T-helper 17 cell (primary cell): ENCODE measurements at regions not wholly inside any gene's neighbourhood (a gene's known extent, or its start where the extent isn't known, plus 50 kb on each side); places are given as distances from the start of the nearest gene placed in this dataset.
"Not testable (repeated sequence)": the region's sequence is repeated elsewhere in the genome, so short reads cannot be mapped to it uniquely, and the experiment has no call there.

Experiments
- ATAC-seq: fragments of 150-1000 bp; cut with Tn5 transposase; 2 replicates; pipeline ENCODE4 v1.10.0; 2021; ENCODE audit warnings: mild to moderate bottlenecking, moderate library complexity
- DNase-seq, 3 donors: peaks; one replicate each; pipeline versions ENCODE4 v3.0.0 to v3.0.0-alpha.2; 2020 to 2021
- H3K9me3 ChIP-seq: one replicate; pipeline ENCODE4 v1.7.0; 2013; ENCODE audit warnings: low read length, mild to moderate bottlenecking; ENCODE audit not compliant: control insufficient read depth, poor library complexity, severe bottlenecking
- H3K27ac Mint-ChIP-seq: one replicate; pipeline ENCODE4 v1.8.0; 2022; ENCODE audit warnings: mild to moderate bottlenecking, moderate library complexity, mixed read lengths
- H3K27me3 Mint-ChIP-seq: one replicate; pipeline ENCODE4 v1.8.0; 2022; ENCODE audit warnings: mixed read lengths
- H3K36me3 Mint-ChIP-seq: one replicate; pipeline ENCODE4 v1.8.0; 2022; ENCODE audit warnings: low read depth, mixed read lengths
- H3K4me1 Mint-ChIP-seq: one replicate; pipeline ENCODE4 v1.8.0; 2022; ENCODE audit warnings: mild to moderate bottlenecking, mixed read lengths
- H3K4me3 Mint-ChIP-seq: one replicate; pipeline ENCODE4 v1.8.0; 2022; ENCODE audit warnings: mild to moderate bottlenecking, moderate library complexity, mixed read lengths

GRCh38 chr2:111262627-111263379 is 142.1 kb downstream of the BCL2L11 start:
- not testable (repeated sequence) for H3K4me1 Mint-ChIP-seq, H3K4me3 Mint-ChIP-seq

DNA sequence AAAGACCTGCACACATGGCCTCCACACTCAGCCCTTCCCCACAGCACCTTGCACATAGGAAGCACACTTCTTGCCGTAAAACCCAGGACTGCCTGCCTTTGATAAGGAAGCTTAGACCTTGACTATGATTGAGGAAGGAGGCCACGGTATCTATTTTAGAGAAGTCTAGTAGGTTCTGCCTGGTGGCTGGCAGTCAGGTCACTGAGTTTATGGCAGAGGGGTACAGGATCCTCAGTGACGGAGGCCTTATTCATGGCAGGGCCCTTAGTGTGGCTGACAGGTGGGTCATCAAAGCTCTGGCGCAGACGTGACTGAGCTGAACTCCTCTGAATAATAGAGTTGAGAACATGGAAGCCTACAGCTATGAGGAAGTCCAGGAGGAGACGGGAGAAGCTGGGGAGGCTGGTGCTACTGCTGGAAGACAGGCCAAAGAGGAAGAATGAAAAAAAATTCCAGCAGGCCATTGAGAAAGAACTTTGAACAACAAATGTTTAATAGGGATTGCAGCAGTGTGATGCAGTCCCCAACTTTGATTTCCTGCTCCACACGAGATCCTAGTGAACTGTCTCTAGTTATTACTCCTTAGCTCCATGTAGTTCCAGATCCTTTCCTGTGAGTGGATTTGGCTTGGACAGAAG is 142.8 kb downstream of the BCL2L11 start:
- H3K27me3 Mint-ChIP-seq, H3K27ac Mint-ChIP-seq, H3K4me3 Mint-ChIP-seq, DNase-seq, H3K4me1 Mint-ChIP-seq, ATAC-seq, H3K9me3 ChIP-seq, H3K36me3 Mint-ChIP-seq: not testable (repeated sequence)

More at GRCh38 chr2:111262627-111263379, 142.1 kb downstream of the BCL2L11 start:
- not testable (repeated sequence) for DNase-seq, H3K27ac Mint-ChIP-seq, H3K36me3 Mint-ChIP-seq, ATAC-seq, H3K27me3 Mint-ChIP-seq, H3K9me3 ChIP-seq

DNA sequence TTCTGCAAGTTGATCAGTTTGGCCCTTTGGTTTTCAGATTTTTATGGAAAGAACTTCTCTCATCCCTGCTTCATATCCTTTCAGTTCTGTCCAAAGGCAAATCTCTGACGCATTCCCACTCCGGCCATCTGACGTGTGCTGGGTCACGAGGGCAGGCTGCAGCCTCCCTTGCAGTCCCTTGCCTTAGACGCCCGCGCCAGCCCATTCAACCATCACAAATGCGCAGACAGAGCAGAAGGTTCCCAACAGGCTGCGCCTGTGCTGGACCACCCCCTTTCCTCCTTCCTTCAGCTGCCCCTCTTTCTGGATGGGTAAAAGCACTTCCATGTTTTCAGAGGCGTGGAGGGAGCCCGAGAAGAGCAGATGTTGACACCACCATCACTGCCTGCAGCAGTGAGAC is 144.2 kb downstream of the BCL2L11 start:
- not testable (repeated sequence) for H3K4me3 Mint-ChIP-seq, H3K27ac Mint-ChIP-seq, H3K36me3 Mint-ChIP-seq, H3K4me1 Mint-ChIP-seq, H3K27me3 Mint-ChIP-seq, H3K9me3 ChIP-seq, DNase-seq, ATAC-seq

- H3K4me1 Mint-ChIP-seq, H3K9me3 ChIP-seq, H3K27me3 Mint-ChIP-seq, H3K27ac Mint-ChIP-seq, ATAC-seq, H3K4me3 Mint-ChIP-seq, DNase-seq, H3K36me3 Mint-ChIP-seq: not testable (repeated sequence)
These were observed 145.8 kb downstream of the BCL2L11 start for GRCh38 chr2:111266556-111266955.

- H3K4me3 Mint-ChIP-seq, H3K36me3 Mint-ChIP-seq, H3K9me3 ChIP-seq, H3K27ac Mint-ChIP-seq, H3K4me1 Mint-ChIP-seq, ATAC-seq, H3K27me3 Mint-ChIP-seq, DNase-seq: not testable (repeated sequence)
These were observed 146.3 kb downstream of the BCL2L11 start for GRCh38 chr2:111267038-111267437.

DNA sequence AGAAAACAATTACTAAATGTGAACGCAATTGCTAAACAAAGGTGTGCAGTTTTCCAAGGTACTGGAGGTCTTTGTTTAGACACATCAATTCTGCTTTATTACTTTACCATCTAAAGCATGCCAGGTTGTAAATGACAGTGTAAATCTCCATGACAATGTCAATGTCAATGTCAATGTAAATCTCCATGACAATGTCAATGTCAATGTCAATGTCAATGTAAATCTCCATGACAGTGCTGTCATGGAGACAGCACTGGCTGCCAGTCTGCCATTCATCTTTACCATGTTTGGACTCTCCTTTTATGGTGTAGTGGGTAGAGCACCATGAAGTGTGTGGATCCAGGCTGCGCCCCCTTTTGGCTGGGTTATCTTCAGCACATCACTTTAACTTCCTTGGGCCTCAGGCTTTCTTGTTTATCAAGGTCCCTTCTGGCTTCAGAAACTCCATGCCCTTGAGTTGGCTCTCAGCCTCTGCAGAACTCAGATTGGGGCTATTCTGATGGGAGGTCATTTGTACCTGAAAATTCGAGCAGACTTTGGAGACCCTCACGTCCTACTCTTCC is 149.1 kb downstream of the BCL2L11 start:
- not testable (repeated sequence) for H3K36me3 Mint-ChIP-seq, DNase-seq, H3K4me3 Mint-ChIP-seq, H3K4me1 Mint-ChIP-seq, H3K27me3 Mint-ChIP-seq, H3K9me3 ChIP-seq, H3K27ac Mint-ChIP-seq, ATAC-seq

DNA sequence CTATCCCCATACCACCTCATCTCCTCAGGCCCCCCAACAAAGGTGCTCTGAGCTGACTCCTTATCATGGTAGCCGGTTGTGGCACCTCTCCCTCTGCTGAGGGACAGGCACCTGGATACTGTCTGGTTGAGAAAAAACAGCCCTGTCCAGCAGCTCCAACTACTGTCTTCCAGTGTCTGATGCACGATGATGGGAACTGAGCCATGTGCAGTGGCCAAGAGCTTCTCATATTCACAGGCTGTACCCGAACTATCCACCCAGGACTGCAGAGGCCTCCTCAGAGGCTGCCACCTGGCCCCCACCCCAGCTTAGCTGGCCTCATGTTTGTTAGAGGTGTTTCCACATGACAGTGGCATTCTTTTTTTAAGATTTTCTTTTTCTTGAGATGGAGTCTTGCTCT is 149.9 kb downstream of the BCL2L11 start:
- not testable (repeated sequence) for H3K36me3 Mint-ChIP-seq, H3K4me3 Mint-ChIP-seq, H3K27me3 Mint-ChIP-seq, H3K4me1 Mint-ChIP-seq, DNase-seq, H3K9me3 ChIP-seq, H3K27ac Mint-ChIP-seq, ATAC-seq

DNA sequence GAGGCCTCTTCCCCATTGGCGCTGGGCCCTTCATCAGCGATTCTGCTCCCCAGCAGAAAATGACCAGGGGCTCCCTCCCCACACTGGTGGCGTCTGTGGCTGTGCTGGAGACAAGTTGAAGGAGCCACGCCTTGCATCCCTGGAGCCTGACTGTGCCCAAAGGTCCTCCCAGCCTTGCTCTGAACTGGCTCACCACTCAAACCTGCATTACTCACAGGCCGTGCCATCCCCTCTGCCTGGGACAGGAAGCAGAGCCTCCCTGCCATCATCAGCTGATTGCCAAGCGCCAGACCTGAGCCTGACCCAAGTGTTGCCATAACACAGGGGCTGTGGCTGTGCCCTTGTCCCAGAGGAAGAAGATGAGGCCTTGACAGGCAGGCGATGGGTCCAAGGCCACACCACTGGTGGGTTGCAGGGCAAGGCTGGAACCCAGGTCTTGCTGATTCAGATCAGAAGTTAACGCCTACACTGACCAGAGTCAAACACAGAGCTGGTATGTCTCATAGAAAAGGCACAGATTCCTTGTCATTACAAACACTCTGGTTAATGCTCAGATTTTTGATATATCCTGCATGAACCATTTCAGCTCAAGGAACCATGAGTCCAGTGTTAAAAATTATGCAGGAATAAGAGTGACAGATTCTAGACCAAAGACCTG is 151.1 kb downstream of the BCL2L11 start:
- not testable (repeated sequence) for H3K27ac Mint-ChIP-seq, H3K4me1 Mint-ChIP-seq, H3K4me3 Mint-ChIP-seq, H3K36me3 Mint-ChIP-seq, H3K27me3 Mint-ChIP-seq, DNase-seq, H3K9me3 ChIP-seq, ATAC-seq

GRCh38 chr2:111273007-111273406 is 152.3 kb downstream of the BCL2L11 start:
- H3K36me3 Mint-ChIP-seq, H3K9me3 ChIP-seq, H3K27me3 Mint-ChIP-seq, H3K27ac Mint-ChIP-seq, H3K4me1 Mint-ChIP-seq, H3K4me3 Mint-ChIP-seq, DNase-seq, ATAC-seq: not testable (repeated sequence)

- not testable (repeated sequence) for H3K4me3 Mint-ChIP-seq, H3K4me1 Mint-ChIP-seq, H3K36me3 Mint-ChIP-seq, ATAC-seq, H3K27me3 Mint-ChIP-seq, H3K9me3 ChIP-seq, DNase-seq, H3K27ac Mint-ChIP-seq
These were observed 154.5 kb downstream of the BCL2L11 start for GRCh38 chr2:111275047-111275853.

DNA sequence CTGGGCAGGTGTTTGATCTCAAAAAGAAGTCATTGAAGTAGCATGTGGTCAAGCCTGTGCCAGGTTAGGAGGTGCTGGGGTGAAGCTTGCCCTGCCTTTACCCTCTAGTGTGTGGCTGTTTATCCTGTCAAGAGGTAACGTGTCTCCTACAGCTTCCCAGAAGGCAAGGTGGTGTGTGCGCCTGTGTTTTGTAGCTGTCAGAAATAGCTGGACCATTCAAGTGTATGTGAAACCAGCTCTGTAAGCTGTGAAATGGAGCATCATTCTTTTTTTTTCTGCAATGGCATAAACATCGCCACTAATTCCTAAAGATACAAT is 155.1 kb downstream of the BCL2L11 start:
- not testable (repeated sequence) for H3K4me3 Mint-ChIP-seq, H3K4me1 Mint-ChIP-seq, DNase-seq, ATAC-seq, H3K27me3 Mint-ChIP-seq, H3K27ac Mint-ChIP-seq, H3K36me3 Mint-ChIP-seq, H3K9me3 ChIP-seq

- DNase-seq, H3K4me1 Mint-ChIP-seq, H3K4me3 Mint-ChIP-seq, H3K27me3 Mint-ChIP-seq, H3K36me3 Mint-ChIP-seq, H3K27ac Mint-ChIP-seq, H3K9me3 ChIP-seq, ATAC-seq: not testable (repeated sequence)
These were observed 157.4 kb downstream of the BCL2L11 start for GRCh38 chr2:111278133-111278532.

DNA sequence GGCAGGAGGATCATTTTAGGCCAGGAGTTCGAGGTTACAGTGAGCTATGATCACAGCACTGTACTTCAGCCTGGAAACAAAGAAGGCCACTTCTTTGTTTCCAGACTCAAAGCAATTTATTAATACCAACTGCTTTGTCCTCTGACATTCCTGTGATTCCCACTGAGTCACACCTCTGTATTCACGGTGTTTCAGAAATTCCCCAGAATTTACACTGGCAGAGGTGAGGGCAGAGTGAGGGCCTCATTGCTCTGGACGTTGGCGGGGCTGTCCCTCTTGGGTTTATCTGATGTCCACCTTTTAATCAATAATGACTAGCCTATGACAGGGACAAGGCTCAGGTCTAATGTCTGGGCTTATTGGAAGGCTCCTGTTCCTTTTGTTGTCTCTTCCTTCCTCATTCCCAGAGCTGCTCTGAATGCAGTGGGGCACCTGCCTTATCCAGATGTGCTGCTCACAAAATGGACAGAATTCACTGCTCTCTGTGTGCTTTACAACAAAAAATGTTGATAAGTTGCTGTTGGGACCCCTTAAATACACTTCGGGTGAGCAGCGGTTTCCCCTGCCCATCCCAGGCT is 160.1 kb downstream of the BCL2L11 start:
- H3K27ac Mint-ChIP-seq, H3K36me3 Mint-ChIP-seq, H3K4me3 Mint-ChIP-seq, H3K27me3 Mint-ChIP-seq, DNase-seq, ATAC-seq, H3K4me1 Mint-ChIP-seq, H3K9me3 ChIP-seq: not testable (repeated sequence)
